ENCODE measurements at regions not wholly inside any gene's neighbourhood (a gene's known extent, or its start where the extent isn't known, plus 50 kb on each side); places are given as distances from the start of the nearest gene placed in this dataset.

GRCh38 chr14:106280876-106281275 is 754.5 kb downstream of the TMEM121 start:
- FAIRE-seq (no peak), ATAC-seq (no peak), DNase-seq (ENCODE audit: low read depth in 1 of 2, low spot score in 1 of 2) (no peak)
- ChIA-PET POLR2A (no interaction called here), CTCF (no interaction called here)
- H3K4me2 ChIP-seq, result no peak overlapping the region
- no peak for TF ChIP-seq CEBPB (IDR thresholded peaks at IDR 0.05)
- TF ChIP-seq CHD2 (IDR thresholded peaks at IDR 0.05; ENCODE audit: low read length, partially characterized antibody), result no peak
- TF ChIP-seq HOXB5 (CRISPR knock-in tag; IDR thresholded peaks at IDR 0.05), result no peak
- H3K4me3 ChIP-seq, result no peak overlapping the region
- H3K9me3 ChIP-seq, result no peaks in the 10 kb centered on the region
- H3K4me1 ChIP-seq, result no peaks in the 10 kb centered on the region
- no peak overlapping the region for H3K27ac ChIP-seq

- Histone ChIP-seq H3K4me1 (no peaks in the 10 kb centered on the region), H3K27ac (no peak overlapping the region), H3K4me3 (no peak overlapping the region), H3K4me2 (no peak overlapping the region), H3K9me3 (no peaks in the 10 kb centered on the region)
- TF ChIP-seq CTCF (IDR thresholded peaks at IDR 0.05) (0 out of 3 replicates have a peak, but pooled peaks have one; percentile 7), TP53 (CRISPR knock-in tag; IDR thresholded peaks at IDR 0.05) (no peak)
- ChIA-PET CTCF (no interaction called here), POLR2A (no interaction called here)
- WGBS (ENCODE audit: missing lambda C conversion rate), result 68% methylated on average over 40 of the region's 41 CpGs
- FAIRE-seq (no peak), ATAC-seq (peak in 1 of 2 experiments; percentile 72; a peak in 3 of 6 replicates), DNase-seq (ENCODE audit: low read depth in 1 of 2, low spot score in 1 of 2) (peak in 1 of 2 experiments; percentile 7)
These were observed 760.4 kb downstream of the TMEM121 start for GRCh38 chr14:106286697-106287290.

GRCh38 chr14:106287506-106287905 is 761.1 kb downstream of the TMEM121 start:
- TF ChIP-seq CHD2 (IDR thresholded peaks at IDR 0.05; ENCODE audit: low read length, partially characterized antibody) (no peak), CBX8 (IDR thresholded peaks at IDR 0.05) (no peak), NFE2L2 (conservative IDR thresholded peaks at IDR 0.05; ENCODE audit: low read length) (no peak), CTCF (IDR thresholded peaks at IDR 0.05) (no peak), HOXB13 (CRISPR knock-in tag; IDR thresholded peaks at IDR 0.05; ENCODE audit: low read depth) (no peak), FOSL2 (IDR thresholded peaks at IDR 0.05) (no peak), FOSL2 (CRISPR knock-in tag; IDR thresholded peaks at IDR 0.05) (no peak), ZC3H11A (IDR thresholded peaks at IDR 0.05) (no peak)
- CTCF ChIA-PET, result no interaction called here
- 55% methylated on average over 29 of the region's 29 CpGs for WGBS (ENCODE audit: missing lambda C conversion rate)
- H3K4me1 ChIP-seq, result no peaks in the 10 kb centered on the region
- FAIRE-seq (no peak), ATAC-seq (no peak), DNase-seq (ENCODE audit: low read depth in 1 of 2, low spot score in 1 of 2) (no peak)
- H3K4me2 ChIP-seq, result no peak overlapping the region
- POLR2A ChIA-PET, result no interaction called here
- H3K27ac ChIP-seq, result no peak overlapping the region
- no peak overlapping the region for H3K4me3 ChIP-seq
- H3K9me3 ChIP-seq, result no peaks in the 10 kb centered on the region

GRCh38 chr14:106291626-106292025 is 765.2 kb downstream of the TMEM121 start:
- H3K4me3 ChIP-seq, result no peak overlapping the region
- CTCF ChIA-PET, result no interaction called here

More at GRCh38 chr14:106291626-106292025, 765.2 kb downstream of the TMEM121 start:
- H3K9me3 ChIP-seq, result no peaks in the 10 kb centered on the region
- POLR2A ChIA-PET, result no interaction called here
- H3K27ac ChIP-seq, result no peak overlapping the region
- 0% methylated on average over 2 of the region's 2 CpGs for WGBS (ENCODE audit: missing lambda C conversion rate)
- TF ChIP-seq HOXB5 (CRISPR knock-in tag; IDR thresholded peaks at IDR 0.05), result no peak
- no peak for TF ChIP-seq ZFP36 (IDR thresholded peaks at IDR 0.05; ENCODE audit: borderline replicate concordance, partially characterized antibody)
- peak; percentile 34 for TF ChIP-seq MAFK (IDR thresholded peaks at IDR 0.05; ENCODE audit: partially characterized antibody)
- no peak for TF ChIP-seq USF2 (IDR thresholded peaks at IDR 0.05)
- no peak for TF ChIP-seq E2F6 (IDR thresholded peaks at IDR 0.05; ENCODE audit: borderline replicate concordance, low read depth)
- no peak for TF ChIP-seq CEBPB (IDR thresholded peaks at IDR 0.05)
- ATAC-seq (no peak), FAIRE-seq (no peak), DNase-seq (ENCODE audit: low read depth in 1 of 2, low spot score in 1 of 2) (no peak)
- no peaks in the 10 kb centered on the region for H3K4me1 ChIP-seq
- H3K4me2 ChIP-seq, result no peak overlapping the region
